HEK293T (cell line): ENCODE measurements at regions not wholly inside any gene's neighbourhood (a gene's known extent, or its start where the extent isn't known, plus 50 kb on each side); places are given as distances from the start of the nearest gene placed in this dataset.

Experiments used
- CTCF ChIA-PET: fragments of 350-600 bp; formaldehyde crosslinking; extraction: SDS; loops from one replicate; lab custom pipeline; 2021; ENCODE audit warnings: antibody characterized with exemption, inconsistent platforms; lab: Yijun Ruan, JAX
- POLR2A ChIA-PET: fragments of 350-600 bp; formaldehyde crosslinking; extraction: SDS; loops from one replicate; lab custom pipeline; 2020; ENCODE audit warnings: antibody characterized with exemption, inconsistent platforms; lab: Yijun Ruan, JAX
- DNase-seq: peaks from one replicate; pipeline ENCODE4 v3.0.0; 2012; ENCODE audit warnings: mixed read lengths; ENCODE audit errors: extremely low spot score
- ARNT ChIP-seq: fragments of 450-650 bp; IDR thresholded peaks from 2 replicates; pipeline ENCODE4 v1.6.1; 2017; ENCODE audit warnings: mild to moderate bottlenecking
- BHLHE40 ChIP-seq: fragments of 450-650 bp; IDR thresholded peaks from 2 replicates; pipeline ENCODE4 v1.6.1; 2016; ENCODE audit warnings: mild to moderate bottlenecking, moderate library complexity, borderline replicate concordance
- CTBP1 ChIP-seq: fragments of 450-650 bp; IDR thresholded peaks from 2 replicates; pipeline ENCODE4 v1.6.1; 2016; ENCODE audit warnings: borderline replicate concordance
- ELF4 ChIP-seq: fragments of 450-650 bp; IDR thresholded peaks from 2 replicates; pipeline ENCODE4 v1.6.1; 2017; ENCODE audit warnings: antibody characterized with exemption
- FOXA1 ChIP-seq: fragments of 450-650 bp; IDR thresholded peaks from 2 replicates; pipeline ENCODE4 v1.6.1; 2016; ENCODE audit warnings: mild to moderate bottlenecking
- FOXK2 ChIP-seq: fragments of 450-650 bp; IDR thresholded peaks from 2 replicates; pipeline ENCODE4 v1.6.1; 2016; ENCODE audit warnings: mild to moderate bottlenecking
- FOXM1 ChIP-seq: fragments of 450-650 bp; IDR thresholded peaks from 2 replicates; pipeline ENCODE4 v1.6.1; 2017; ENCODE audit warnings: mild to moderate bottlenecking, borderline replicate concordance
- HDGF ChIP-seq: fragments of 450-650 bp; IDR thresholded peaks from 2 replicates; pipeline ENCODE4 v1.6.1; 2017; ENCODE audit warnings: antibody characterized with exemption, borderline replicate concordance
- L3MBTL2 ChIP-seq: fragments of 450-650 bp; conservative IDR thresholded peaks from 2 replicates; pipeline ENCODE4 v1.6.1; 2016; ENCODE audit warnings: mild to moderate bottlenecking
- LEF1 ChIP-seq: fragments of 450-650 bp; IDR thresholded peaks from 2 replicates; pipeline ENCODE4 v1.6.1; 2017; ENCODE audit warnings: mild to moderate bottlenecking, borderline replicate concordance
- NFRKB ChIP-seq: fragments of 450-650 bp; IDR thresholded peaks from 2 replicates; pipeline ENCODE4 v1.6.1; 2016; ENCODE audit warnings: mild to moderate bottlenecking, moderate library complexity
- SP1 ChIP-seq: fragments of 450-650 bp; IDR thresholded peaks from 2 replicates; pipeline ENCODE4 v1.6.1; 2017
- SUZ12 ChIP-seq: fragments of 450-650 bp; IDR thresholded peaks from 2 replicates; pipeline ENCODE4 v1.6.1; 2016; ENCODE audit warnings: mild to moderate bottlenecking
- TARDBP ChIP-seq: fragments of 450-650 bp; IDR thresholded peaks from 2 replicates; pipeline ENCODE4 v1.6.1; 2016
- ZNF384 ChIP-seq: fragments of 450-650 bp; IDR thresholded peaks from 2 replicates; pipeline ENCODE4 v1.6.1; 2016
- TF ChIP-seq, protein P1 (sequence below): fragments of 450-650 bp; IDR thresholded peaks from 2 replicates; pipeline ENCODE4 v1.6.1; 2016

GRCh38 chr6:21467091-21467490, 126.5 kb upstream of the SOX4 start:
- CTCF ChIA-PET = no interaction called here
- DNase-seq = no peak
- POLR2A ChIA-PET = no interaction called here
- TF ChIP-seq L3MBTL2 (no peak), ARNT (no peak), FOXA1 (no peak), ZNF384 (no peak), FOXK2 (no peak), BHLHE40 (no peak), HDGF (no peak), FOXM1 (no peak)

- DNase-seq = no peak
- POLR2A ChIA-PET = no interaction called here
- TF ChIP-seq SP1 (no peak), LEF1 (no peak), ARNT (no peak), FOXA1 (no peak), BHLHE40 (no peak), SUZ12 (no peak)
- CTCF ChIA-PET = no interaction called here
Measured at GRCh38 chr6:21468461-21468860, 125.1 kb upstream of the SOX4 start.

- POLR2A ChIA-PET = no interaction called here
- TF ChIP-seq, protein P1, sequence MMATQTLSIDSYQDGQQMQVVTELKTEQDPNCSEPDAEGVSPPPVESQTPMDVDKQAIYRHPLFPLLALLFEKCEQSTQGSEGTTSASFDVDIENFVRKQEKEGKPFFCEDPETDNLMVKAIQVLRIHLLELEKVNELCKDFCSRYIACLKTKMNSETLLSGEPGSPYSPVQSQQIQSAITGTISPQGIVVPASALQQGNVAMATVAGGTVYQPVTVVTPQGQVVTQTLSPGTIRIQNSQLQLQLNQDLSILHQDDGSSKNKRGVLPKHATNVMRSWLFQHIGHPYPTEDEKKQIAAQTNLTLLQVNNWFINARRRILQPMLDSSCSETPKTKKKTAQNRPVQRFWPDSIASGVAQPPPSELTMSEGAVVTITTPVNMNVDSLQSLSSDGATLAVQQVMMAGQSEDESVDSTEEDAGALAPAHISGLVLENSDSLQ = no peak
- TF ChIP-seq HDGF (no peak), SP1 (no peak), ZNF384 (no peak), ELF4 (no peak), TARDBP (no peak), L3MBTL2 (no peak), FOXK2 (no peak), ARNT (no peak), SUZ12 (no peak), FOXM1 (no peak), LEF1 (no peak), BHLHE40 (no peak), CTBP1 (no peak), FOXA1 (no peak), NFRKB (no peak)
- no peak for DNase-seq
- CTCF ChIA-PET = interaction anchor here (0.5 to 0.6 kb wide), 2 partner anchors 14 to 19 kb away, joined by 3 read pairs; no protein-coding TSS in a partner anchor
Measured at GRCh38 chr6:21469213-21469612, 124.3 kb upstream of the SOX4 start.

DNA sequence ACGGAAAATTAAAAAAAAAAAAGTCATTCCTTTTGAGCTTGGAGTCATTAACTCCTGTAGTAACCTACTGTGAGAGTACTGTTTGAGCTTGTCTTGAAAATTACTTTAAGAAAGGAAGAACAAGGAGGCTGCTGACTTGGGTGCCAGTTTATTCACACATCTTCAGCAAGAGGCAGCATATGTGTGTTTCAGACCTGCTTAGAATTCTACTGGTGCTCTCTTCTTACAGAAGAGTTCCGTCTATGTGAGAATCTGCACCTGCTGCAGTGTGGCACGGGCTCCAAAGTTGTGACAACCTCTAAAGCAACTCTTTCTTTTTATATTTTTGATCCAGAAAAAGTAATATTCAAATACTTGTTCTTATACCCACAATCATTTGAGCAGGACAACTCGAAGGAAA, 117.4 kb upstream of the SOX4 start:
- ChIA-PET POLR2A (interaction anchor here (0.7 kb wide), 1 partner anchor 112 kb away, joined by 4 read pairs; no protein-coding TSS in a partner anchor), CTCF (interaction anchor here (0.7 kb wide), 1 partner anchor 13 kb away, joined by 3 read pairs; no protein-coding TSS in a partner anchor)
- DNase-seq = no peak
- no peak for TF ChIP-seq SP1
- no peak for TF ChIP-seq NFRKB
- TF ChIP-seq FOXA1 = no peak
- TF ChIP-seq FOXK2 = no peak
- no peak for TF ChIP-seq TARDBP
- TF ChIP-seq BHLHE40 = no peak
- TF ChIP-seq L3MBTL2 = no peak
- no peak for TF ChIP-seq SUZ12
- TF ChIP-seq FOXM1 = no peak
- no peak for TF ChIP-seq ZNF384
- no peak for TF ChIP-seq HDGF
- TF ChIP-seq, protein P1 = no peak
- no peak for TF ChIP-seq ELF4
- no peak for TF ChIP-seq CTBP1

GRCh38 chr6:21478411-21478810, 115.1 kb upstream of the SOX4 start:
- no peak for DNase-seq
- POLR2A ChIA-PET = no interaction called here
- no peak for TF ChIP-seq HDGF
- no peak for TF ChIP-seq SP1
- TF ChIP-seq FOXK2 = no peak
- TF ChIP-seq ELF4 = no peak
- TF ChIP-seq, protein P1 = no peak
- TF ChIP-seq CTBP1 = no peak
- no peak for TF ChIP-seq SUZ12
- no peak for TF ChIP-seq TARDBP
- no peak for TF ChIP-seq ZNF384
- no peak for TF ChIP-seq BHLHE40
- TF ChIP-seq FOXM1 = no peak
- TF ChIP-seq LEF1 = no peak
- TF ChIP-seq ARNT = no peak
- no peak for TF ChIP-seq FOXA1
- no peak for TF ChIP-seq NFRKB
- TF ChIP-seq L3MBTL2 = no peak
- CTCF ChIA-PET = interaction anchor here (0.6 kb wide), 1 partner anchor 267 kb away, joined by 3 read pairs; no protein-coding TSS in a partner anchor

DNA sequence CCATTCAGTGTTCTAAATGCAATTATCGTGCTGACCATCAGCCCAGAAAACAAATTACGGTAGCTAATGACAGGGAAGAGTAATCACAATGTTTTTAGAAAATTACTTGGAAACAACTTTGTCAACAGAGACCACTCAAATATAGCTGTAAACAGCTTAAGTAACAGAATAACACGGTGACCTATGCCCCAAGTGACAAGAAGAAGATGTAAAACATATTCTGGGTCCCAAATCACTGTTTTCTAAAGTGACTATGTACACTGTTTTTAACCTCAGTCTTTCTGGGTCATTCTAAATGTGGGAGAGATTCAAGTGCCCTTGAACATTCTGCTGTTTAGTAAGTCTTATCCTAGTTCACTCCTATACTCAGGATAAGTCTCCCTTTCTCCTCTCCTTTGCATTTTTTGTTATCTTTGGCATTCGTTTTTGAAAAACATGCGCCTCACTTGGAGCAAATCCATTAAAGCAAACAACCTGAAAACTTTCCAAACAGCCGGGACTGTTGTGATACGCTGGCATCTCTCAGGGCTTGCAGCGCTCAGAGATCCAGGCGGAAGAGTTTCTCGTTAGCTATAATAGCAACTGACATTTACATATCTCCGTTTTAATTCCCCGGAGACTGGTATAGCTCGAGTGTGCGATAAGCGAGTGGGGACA, 114.5 kb upstream of the SOX4 start:
- ChIA-PET CTCF (interaction anchor here (0.6 kb wide), 1 partner anchor 267 kb away, joined by 3 read pairs; no protein-coding TSS in a partner anchor), POLR2A (no interaction called here)
- no peak for TF ChIP-seq LEF1
- TF ChIP-seq ZNF384 = no peak
- TF ChIP-seq CTBP1 = no peak
- no peak for TF ChIP-seq L3MBTL2
- TF ChIP-seq, protein P1 = no peak
- no peak for TF ChIP-seq HDGF
- TF ChIP-seq FOXA1 = no peak
- TF ChIP-seq TARDBP = no peak
- no peak for TF ChIP-seq SP1
- TF ChIP-seq ELF4 = no peak
- TF ChIP-seq FOXK2 = no peak
- no peak for TF ChIP-seq NFRKB
- no peak for TF ChIP-seq BHLHE40
- DNase-seq = peak; percentile 17
